Erythroblast (primary cell): ENCODE measurements at regions not wholly inside any gene's neighbourhood (a gene's known extent, or its start where the extent isn't known, plus 50 kb on each side); places are given as distances from the start of the nearest gene placed in this dataset.

ENCODE experiments used
- DNase-seq, 2 experiments: peaks; one replicate each; lab custom pipeline; 2025; lab: John Stamatoyannopoulos, UW
- GATA1 ChIP-seq: IDR thresholded peaks from 2 replicates; pipeline ENCODE4 v1.6.1; 2011; ENCODE audit warnings: low read depth, mild to moderate bottlenecking, control low read depth, low read length, moderate library complexity
- POLR2A ChIP-seq: IDR thresholded peaks from 2 replicates; pipeline ENCODE4 v1.6.1; 2011; ENCODE audit warnings: mild to moderate bottlenecking, low read length

- DNase-seq, result no peak
- no peak for TF ChIP-seq POLR2A
- TF ChIP-seq GATA1, result no peak
These were observed 120.2 kb upstream of the MLN start for GRCh38 chr6:33923857-33924514.

DNA sequence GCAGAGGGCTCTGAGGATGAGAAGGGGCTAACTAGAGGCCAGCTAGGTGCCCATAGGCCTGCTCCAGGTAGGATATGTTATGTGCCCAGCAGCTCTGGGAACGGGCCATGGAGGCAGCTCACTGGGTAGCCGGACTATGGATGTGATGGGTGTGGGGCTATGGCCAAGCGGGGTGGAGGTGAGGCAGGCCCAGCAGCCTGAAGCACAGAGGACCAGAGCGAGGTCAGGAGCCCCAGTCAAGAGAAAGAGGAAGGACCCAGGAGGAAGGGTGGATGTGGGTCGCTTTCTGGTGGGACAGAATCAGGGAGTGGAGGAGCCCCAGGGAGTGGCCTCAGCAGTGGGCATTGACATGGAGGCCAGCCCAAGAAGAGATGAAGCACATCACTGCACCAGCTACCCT, 117.9 kb upstream of the MLN start:
- DNase-seq, result no peak
- no peak for TF ChIP-seq POLR2A
- TF ChIP-seq GATA1, result no peak

GRCh38 chr6:33918175-33918695, 114.4 kb upstream of the MLN start:
- TF ChIP-seq POLR2A, result no peak
- no peak for DNase-seq

GRCh38 chr6:33915134-33915533, 111.3 kb upstream of the MLN start:
- no peak for TF ChIP-seq POLR2A
- no peak for TF ChIP-seq GATA1
- DNase-seq, result peak in 1 of 2 experiments; percentile 12

- DNase-seq, result no peak
- TF ChIP-seq POLR2A, result no peak
- TF ChIP-seq GATA1, result no peak
These were observed 110.8 kb upstream of the MLN start for GRCh38 chr6:33914645-33915044.

DNA sequence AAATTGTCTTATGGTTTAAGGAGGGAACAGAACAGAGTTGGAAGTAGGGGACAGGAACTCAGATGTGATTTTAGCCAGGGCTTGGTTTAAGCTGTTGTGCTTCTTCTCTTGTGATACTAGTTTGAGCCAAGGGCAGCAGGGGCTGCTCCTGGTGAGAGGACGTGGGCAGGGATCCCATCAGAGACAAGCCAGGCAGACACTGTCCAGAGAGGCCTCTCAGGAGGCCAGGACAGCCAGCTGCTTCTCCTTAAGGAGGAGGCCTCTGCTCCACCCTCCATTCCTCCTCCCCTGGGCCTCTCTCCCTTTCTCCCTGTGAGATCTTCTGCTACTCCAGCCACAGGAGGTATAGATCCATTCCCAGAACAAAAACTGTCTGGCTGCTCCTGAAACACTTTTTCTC, 108.4 kb upstream of the MLN start:
- TF ChIP-seq GATA1, result no peak
- no peak for TF ChIP-seq POLR2A
- no peak for DNase-seq

GRCh38 chr6:33911488-33911887, 107.7 kb upstream of the MLN start:
- no peak for DNase-seq
- TF ChIP-seq POLR2A, result no peak
- TF ChIP-seq GATA1, result no peak

GRCh38 chr6:33910594-33910993, 106.8 kb upstream of the MLN start:
- TF ChIP-seq GATA1, result no peak
- no peak for TF ChIP-seq POLR2A
- DNase-seq, result no peak

GRCh38 chr6:33909737-33910136, 105.9 kb upstream of the MLN start:
- no peak for TF ChIP-seq GATA1
- no peak for TF ChIP-seq POLR2A
- peak; percentile 44 to 76 for DNase-seq

DNA sequence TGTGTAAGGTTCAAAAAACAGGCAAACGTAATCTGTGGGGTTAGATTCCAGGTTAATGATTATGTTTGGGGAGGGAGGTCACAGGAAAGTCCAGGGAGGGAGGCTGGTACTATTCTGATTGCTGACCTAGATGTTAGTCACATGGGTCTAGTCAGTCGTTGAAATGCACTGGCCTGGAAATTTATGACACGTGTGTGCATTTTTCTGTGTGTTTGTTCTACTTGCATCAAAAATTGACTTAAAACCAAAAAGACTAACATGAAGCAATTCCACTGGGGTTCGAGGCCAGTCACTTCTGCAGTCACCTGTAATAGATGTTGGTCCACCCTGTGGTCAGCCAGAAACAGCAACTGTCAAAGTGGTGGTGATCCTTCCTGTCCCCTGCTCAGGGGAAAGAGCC, 104.2 kb upstream of the MLN start:
- no peak for TF ChIP-seq GATA1
- TF ChIP-seq POLR2A, result no peak
- no peak for DNase-seq

DNA sequence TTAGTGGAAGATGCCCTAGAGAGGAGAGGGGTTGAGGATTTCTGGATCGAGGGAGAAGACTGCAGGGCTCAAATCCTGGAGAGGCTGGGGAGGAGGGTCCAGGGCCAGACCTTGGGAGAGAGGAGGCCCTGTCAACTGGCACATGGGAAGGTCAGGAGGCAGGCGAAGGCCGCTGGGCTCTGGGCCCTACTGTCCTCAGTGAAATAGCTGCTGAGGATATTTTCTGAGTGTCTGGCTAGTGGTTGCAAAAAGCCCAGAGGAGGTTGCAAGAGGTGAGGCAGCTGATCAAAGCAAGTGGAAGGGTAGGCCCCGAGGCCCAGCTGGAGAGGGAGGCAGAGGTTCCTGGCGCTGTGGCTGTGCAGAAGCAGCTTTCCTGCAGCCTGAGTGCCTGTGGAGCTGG, 103.4 kb upstream of the MLN start:
- no peak for DNase-seq
- TF ChIP-seq POLR2A, result no peak
- no peak for TF ChIP-seq GATA1

DNA sequence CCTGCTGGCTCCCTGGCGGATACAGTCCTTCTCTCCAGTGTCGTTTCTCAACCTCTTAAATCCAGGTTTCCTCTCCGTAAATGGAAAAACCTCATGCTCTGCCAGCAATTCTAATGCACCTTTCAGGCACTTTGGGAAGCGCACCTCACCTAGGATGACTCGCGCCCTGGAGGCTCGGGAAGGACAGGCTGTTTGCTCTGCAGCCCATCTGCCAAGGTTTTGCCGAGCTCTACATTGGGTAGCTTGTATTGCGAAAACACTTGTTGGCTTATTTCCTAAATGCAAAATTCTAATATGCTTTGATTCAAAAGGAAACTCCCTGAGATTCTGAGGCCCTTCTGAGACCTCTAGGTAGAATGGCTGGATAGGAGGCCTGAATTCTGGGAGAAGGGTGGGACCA, 102.6 kb upstream of the MLN start:
- TF ChIP-seq POLR2A (no peak), GATA1 (no peak)
- DNase-seq, result no peak

DNA sequence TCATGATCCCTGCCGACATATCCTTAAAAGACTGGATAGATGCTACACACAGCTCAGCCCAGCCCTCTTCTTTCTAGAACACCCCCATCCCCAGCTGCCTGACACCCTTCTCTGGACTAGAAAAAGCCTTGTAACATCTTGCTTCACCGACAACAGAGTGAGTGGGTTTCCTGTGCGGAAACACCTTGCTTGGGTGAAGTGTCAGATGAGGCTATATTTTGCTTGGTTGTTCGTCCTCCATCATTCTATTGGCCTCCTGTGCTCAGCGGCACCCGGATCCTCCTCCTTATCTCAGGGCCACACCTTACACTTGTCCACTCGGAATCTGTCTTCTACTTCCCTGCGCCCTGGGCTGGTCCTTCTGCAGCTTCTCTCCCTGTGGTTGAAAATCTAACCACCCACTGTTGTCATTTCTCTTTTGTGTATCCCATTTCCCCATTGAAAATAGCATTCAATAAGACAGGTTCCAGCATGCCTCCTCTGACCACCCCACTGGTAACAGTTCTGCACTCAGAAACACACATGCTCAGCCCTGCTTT, 101.3 kb upstream of the MLN start:
- TF ChIP-seq GATA1 (no peak), POLR2A (no peak)
- DNase-seq, result peak; percentile 69 to 82

GRCh38 chr6:33904747-33905065, 100.9 kb upstream of the MLN start:
- no peak for TF ChIP-seq GATA1
- no peak for TF ChIP-seq POLR2A
- no peak for DNase-seq
